ENCODE measurements at regions not wholly inside any gene's neighbourhood (a gene's known extent, or its start where the extent isn't known, plus 50 kb on each side); places are given as distances from the start of the nearest gene placed in this dataset.
A peak's percentile ranks its signal among the peaks of the same experiment; 100 is the strongest.

- no peak for DNase-seq
Measured at GRCh38 chr13:111927181-111927540, 139.8 kb upstream of the SOX1 start.

GRCh38 chr13:111929036-111929616 lies 137.8 kb upstream of the SOX1 start:
- DNase-seq, result no peak

DNA sequence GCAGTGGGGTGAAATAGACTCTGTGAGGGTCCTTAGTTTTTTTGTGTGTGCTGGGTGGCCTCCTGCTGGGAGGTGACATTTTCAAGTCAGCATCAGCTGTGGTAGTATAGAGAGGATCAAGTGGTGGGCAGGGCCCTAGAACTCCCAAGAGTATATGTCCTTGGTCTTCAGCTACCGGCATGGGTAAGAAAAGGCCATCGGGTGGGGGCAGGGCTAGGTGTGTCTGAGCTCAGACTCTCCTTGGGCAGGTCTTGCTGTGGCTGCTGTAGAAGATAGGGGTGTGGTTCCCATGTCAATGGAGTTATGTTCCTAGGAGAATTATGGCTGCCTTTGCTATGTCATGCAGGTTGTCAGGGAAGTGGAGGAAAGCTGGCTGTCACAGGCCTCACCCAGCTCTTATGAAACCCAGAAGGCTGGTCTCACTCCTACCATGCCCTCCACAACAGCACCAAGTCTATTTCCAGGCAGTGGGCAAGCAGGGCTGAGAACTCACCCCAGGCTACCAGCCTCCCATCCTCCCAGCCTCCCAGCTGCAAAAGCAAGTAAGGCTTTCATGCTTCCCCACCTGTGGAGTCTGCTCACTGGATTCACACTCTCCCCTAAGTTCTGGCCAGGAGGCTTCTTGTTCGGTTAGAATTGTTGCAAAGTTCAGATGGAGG lies 130.6 kb upstream of the SOX1 start:
- no peak for DNase-seq

- peak; percentile 98 for DNase-seq
Measured at GRCh38 chr13:111937777-111938311, 129.1 kb upstream of the SOX1 start.

- peak; percentile 76 for DNase-seq
Measured at GRCh38 chr13:111938741-111939665, 127.9 kb upstream of the SOX1 start.

- DNase-seq, result no peak
Measured at GRCh38 chr13:111939666-111940278, 127.2 kb upstream of the SOX1 start.

- no peak for DNase-seq
Measured at GRCh38 chr13:111940892-111941291, 126.1 kb upstream of the SOX1 start.

- no peak for DNase-seq
Measured at GRCh38 chr13:111941845-111942447, 125.0 kb upstream of the SOX1 start.

DNA sequence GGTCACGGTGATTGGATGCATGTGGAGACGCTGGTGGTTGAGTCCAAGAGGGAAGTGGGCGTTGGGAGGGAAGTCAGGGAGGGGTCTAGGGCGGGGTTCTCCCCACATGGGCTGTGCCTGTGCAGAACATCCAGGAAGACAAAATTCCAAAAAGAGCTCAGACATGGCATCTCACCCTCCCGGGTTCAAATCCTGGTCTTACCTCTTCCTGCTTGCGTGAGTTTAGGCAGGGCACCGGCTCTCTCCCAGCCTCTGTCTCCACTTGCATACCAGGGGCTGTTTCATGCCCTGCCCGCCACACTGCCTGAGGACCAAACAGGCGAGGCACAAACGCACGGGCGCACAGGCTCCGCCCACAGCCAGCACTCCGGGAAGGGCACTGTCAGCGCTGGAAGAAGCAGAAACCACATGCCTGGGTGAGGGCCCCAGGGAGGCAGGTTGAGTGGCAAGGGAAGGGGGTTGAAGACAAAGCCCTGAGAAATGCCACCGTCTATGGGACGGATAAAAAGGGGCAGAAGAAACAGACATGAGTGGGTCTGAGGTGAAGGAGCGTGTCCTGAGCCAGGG lies 123.6 kb upstream of the SOX1 start:
- DNase-seq, result no peak

DNA sequence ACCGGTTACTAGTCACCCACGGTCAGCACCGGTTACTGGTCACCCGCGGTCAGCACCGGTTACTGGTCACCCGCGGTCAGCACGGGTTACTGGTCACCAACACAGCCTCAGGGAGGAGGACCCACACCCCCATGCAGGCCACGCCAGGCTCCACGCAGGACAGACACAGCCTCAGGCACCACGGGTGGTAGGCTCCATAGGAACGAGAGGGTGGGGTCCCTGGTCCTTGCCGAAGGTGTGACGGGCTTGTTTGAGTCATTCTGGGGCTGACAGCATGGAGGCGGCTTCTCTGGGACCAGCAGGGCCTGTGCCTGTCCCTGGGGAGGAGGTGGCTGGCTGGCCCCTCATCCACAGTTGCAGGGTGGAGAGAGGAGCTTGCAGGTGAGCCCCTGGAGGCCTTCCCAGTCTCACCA lies 122.8 kb upstream of the SOX1 start:
- DNase-seq, result no peak

GRCh38 chr13:111945086-111945485 lies 121.9 kb upstream of the SOX1 start:
- no peak for DNase-seq

DNA sequence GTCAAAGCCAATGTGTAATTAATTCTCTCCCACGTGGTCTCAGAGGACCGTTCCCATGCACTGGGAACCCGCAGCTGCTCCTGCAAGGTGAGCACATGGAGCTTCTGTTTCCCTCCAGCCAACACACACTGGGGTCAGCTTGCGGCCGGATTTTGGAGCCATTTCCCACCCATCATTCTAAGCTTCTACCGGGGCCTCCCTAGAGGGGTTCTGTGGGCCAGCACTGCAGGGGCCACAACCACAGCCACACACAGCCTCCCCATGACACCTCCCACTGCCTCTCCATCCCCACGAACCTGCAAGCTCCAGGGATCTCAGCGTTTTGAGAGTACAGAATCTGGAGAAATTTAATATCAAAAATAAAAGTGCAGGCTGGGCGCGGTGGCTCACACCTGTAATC lies 120.7 kb upstream of the SOX1 start:
- DNase-seq, result no peak

DNA sequence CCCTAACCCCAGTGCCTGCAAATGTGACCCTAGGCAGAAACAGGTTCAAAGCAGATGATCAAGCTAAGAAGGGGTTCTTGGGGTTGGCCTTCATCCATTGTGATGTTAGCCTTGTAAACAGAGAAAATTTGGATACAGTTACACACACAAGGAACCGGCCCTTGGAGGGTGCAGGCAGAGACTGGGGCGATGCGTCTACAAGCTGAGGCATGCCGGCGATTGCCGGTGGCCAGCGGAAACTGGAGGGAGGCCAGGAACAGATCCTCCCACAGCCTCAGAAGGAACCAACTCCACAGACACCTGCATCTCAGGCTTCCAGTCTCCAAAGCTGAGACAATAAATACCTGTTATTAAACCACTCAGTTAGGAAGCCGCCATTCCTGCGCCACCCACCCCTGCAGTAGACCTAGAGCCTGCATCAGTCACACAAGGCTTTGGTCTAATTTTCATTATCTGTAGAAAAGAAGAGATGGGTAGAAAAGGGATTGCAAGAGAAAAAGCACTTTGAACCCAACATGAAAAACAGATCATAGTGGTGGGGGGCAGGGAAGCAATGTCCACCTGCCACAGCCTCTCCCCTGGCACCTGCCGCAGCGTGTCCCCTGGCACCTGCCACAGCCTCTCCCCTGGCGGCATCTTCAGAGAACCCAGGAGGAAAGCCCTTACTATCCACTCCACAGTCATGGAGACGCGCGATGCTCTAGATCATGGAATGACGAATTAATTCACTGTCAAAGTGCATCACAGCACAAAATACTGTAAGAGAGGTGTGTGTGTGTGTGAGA lies 119.7 kb upstream of the SOX1 start:
- peak; percentile 98 for DNase-seq

DNA sequence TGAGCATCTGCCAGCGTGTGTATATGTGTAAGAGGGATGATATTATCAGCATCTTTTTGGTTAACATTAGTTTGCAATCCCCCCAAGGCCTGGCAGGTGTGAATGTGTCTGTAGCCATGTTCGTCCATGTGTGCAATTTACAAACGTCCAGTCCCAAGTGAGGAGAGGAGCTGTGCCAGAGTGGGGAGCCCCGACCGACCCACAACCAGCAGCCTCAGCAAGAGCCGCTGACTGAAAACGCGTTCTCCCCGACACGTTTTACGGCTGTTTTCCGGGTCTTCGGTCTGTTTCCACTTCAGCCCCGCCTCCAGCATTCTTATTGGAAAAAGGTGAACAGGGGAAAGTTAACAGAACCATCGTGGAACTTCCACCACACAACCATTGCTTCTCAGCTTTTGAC lies 119.1 kb upstream of the SOX1 start:
- DNase-seq, result no peak

DNA sequence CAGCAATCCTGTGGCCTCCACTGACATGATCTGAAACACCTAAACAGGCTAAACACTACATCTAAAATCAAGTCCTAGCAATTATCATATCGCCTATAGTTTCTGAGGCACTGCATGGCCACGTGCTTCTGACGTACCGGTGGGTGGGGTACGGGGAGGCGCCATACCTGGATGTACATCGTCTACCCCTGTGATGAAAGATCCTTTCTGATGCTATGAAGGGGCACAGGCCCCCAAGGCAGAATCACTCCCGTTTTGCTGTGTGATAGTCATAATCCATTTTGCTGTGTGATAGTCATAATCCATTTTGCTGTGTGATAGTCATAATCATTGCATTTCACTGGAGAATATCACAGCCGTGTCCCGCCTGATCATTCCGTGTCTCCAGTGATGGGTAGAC lies 118.7 kb upstream of the SOX1 start:
- no peak for DNase-seq

GRCh38 chr13:111948811-111949210 lies 118.1 kb upstream of the SOX1 start:
- DNase-seq, result no peak

DNA sequence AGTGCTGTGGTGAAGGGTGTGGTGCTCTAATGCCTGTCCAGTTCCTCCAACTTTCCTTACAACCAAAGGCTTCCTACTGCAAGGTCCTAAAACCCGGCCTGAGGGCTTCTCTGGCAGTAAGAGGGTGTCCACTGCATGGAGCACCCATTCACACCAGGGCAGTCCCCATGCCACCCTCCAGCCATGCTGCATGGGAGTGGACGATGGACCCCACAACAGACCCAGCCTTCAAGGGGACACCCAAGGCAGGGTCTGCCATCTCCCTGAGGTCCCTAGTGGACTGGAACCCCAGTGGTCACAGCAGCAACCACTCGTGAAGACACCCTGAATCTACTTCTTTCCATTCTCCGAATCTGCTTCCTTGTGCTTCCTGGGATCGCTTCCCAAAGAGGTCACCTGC lies 117.6 kb upstream of the SOX1 start:
- DNase-seq, result no peak

DNA sequence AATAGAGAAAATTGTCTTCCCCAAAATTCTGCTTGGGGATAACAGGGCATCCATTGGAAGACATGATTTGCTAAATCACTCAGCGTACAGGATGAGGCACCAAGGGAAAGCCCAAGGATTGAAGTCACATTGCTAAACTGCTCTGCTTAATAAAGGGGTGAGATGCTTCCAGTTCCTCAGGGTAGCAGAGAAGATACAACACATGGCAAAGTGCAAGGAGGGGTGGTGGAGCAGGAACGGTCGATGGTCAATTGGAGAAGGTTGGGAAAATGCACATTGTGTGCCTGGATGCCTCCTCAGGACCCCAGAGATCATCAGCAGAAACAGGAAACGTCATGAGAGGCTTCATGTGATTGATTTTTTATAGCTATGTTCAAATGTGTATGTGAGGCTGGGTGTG lies 116.3 kb upstream of the SOX1 start:
- DNase-seq, result no peak

DNA sequence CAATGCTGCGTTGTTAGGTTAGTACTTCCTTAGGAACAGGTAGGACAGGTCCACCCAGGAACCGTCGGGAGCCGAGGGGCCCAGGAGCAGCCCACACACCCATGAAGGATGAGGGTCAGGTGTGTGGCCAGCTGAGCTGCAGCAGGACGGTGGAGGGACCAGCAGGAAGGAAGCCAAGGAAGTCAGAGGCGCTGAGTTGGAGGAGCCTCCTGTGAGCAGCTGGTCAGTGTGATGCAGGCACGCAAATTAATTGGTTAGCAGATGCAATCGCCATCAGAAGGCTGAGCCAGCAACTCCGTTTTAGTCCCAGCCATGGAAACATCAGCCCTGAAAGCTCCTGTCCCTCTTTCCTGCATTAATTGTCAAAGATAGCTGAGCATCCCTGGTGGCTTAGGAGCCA lies 114.9 kb upstream of the SOX1 start:
- DNase-seq, result no peak

DNA sequence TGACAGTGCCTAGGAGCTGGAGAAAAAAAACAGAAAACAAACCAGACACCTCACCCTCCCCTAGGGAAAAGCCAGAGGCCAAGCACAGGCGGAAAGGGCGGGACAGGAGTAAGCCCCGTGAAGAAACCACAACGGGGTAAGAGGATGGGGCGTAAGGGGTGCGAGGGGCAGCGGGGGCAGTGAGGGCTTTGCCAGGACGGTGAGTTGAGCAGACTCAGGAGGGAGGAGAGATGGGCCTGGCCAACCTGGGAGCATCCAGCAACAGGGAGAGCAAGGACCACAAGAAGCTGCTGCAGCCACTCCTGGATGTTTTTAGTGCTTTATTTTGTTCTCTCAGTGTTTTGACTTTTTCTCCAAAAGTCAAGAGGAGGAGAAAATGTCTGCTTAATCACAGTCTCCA lies 114.1 kb upstream of the SOX1 start:
- DNase-seq, result no peak

GRCh38 chr13:111953546-111954178 lies 113.3 kb upstream of the SOX1 start:
- DNase-seq, result no peak
